ENCODE measurements at regions not wholly inside any gene's neighbourhood (a gene's known extent, or its start where the extent isn't known, plus 50 kb on each side); places are given as distances from the start of the nearest gene placed in this dataset.
A peak's percentile ranks its signal among the peaks of the same experiment; 100 is the strongest.

GRCh38 chr1:90591355-90591969 is 125.6 kb downstream of the BARHL2 start:
- no peak overlapping the region for H3K4me3 ChIP-seq
- H3K4me1 ChIP-seq = peaks cover 0 to 13% (median 3%) of the 10 kb centered on the region in 4 donors
- H3K27ac ChIP-seq = no peak overlapping the region
- H3K9me3 ChIP-seq = peaks cover 2 to 8% of the 10 kb centered on the region in 2 donors
- WGBS, 2 donors (ENCODE audit: low coverage in 1 of 2) = 74% methylated on average over 8 of the region's 8 CpGs; no CpG with 5 or more reads in 1 of the 2 donors
- TF ChIP-seq EP300 (IDR thresholded peaks at IDR 0.05; ENCODE audit: low read depth) = no peak
- no peak for TF ChIP-seq POLR2A (IDR thresholded peaks at IDR 0.05)
- no peak for TF ChIP-seq POLR2AphosphoS5 (IDR thresholded peaks at IDR 0.05)
- TF ChIP-seq, protein P1, sequence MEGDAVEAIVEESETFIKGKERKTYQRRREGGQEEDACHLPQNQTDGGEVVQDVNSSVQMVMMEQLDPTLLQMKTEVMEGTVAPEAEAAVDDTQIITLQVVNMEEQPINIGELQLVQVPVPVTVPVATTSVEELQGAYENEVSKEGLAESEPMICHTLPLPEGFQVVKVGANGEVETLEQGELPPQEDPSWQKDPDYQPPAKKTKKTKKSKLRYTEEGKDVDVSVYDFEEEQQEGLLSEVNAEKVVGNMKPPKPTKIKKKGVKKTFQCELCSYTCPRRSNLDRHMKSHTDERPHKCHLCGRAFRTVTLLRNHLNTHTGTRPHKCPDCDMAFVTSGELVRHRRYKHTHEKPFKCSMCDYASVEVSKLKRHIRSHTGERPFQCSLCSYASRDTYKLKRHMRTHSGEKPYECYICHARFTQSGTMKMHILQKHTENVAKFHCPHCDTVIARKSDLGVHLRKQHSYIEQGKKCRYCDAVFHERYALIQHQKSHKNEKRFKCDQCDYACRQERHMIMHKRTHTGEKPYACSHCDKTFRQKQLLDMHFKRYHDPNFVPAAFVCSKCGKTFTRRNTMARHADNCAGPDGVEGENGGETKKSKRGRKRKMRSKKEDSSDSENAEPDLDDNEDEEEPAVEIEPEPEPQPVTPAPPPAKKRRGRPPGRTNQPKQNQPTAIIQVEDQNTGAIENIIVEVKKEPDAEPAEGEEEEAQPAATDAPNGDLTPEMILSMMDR (IDR thresholded peaks at IDR 0.05) = no peak
- intact Hi-C loops (cut with DNase I; ENCODE audit: low total_unique reads) (no loop called here), in situ Hi-C loops (cut with MboI; ENCODE audit: low pct_ligation_motif_present in 1 of 4, low pct_unique_long_range_greater_than_20kb in 1 of 4, low sequenced_read_pairs in 3 of 4) (loop anchor here in 3 of 4 donors (25.0 kb wide), 3 partner anchors 371 to 571 kb away; no protein-coding TSS in a partner anchor)
- H3K27me3 ChIP-seq = no peaks in the 10 kb centered on the region
- no peaks in the 10 kb centered on the region for H3K36me3 ChIP-seq
- no peak for DNase-seq

GRCh38 chr1:90580176-90580575 is 136.9 kb downstream of the BARHL2 start:
- 34 to 51% methylated on average over 3 of the region's 3 CpGs for WGBS, 2 donors (ENCODE audit: low coverage in 1 of 2)
- Histone ChIP-seq H3K9me3 (no peaks in the 10 kb centered on the region), H3K27ac (no peak overlapping the region), H3K4me1 (peaks cover 0 to 5% (median 0%) of the 10 kb centered on the region in 4 donors), H3K27me3 (no peaks in the 10 kb centered on the region), H3K4me3 (no peak overlapping the region), H3K36me3 (no peaks in the 10 kb centered on the region)
- in situ Hi-C loops (cut with MboI; ENCODE audit: low pct_ligation_motif_present in 1 of 4, low pct_unique_long_range_greater_than_20kb in 1 of 4, low sequenced_read_pairs in 3 of 4) = loop anchor here in 3 of 4 donors (25.0 kb wide), 3 partner anchors 382 to 582 kb away; no protein-coding TSS in a partner anchor
- peak; percentile 65 for DNase-seq
- no peak for TF ChIP-seq POLR2A (IDR thresholded peaks at IDR 0.05)
- TF ChIP-seq, protein P1 (IDR thresholded peaks at IDR 0.05) = peak in 1 of 5 experiments; percentile 3
- TF ChIP-seq POLR2AphosphoS5 (IDR thresholded peaks at IDR 0.05) = no peak
- TF ChIP-seq EP300 (IDR thresholded peaks at IDR 0.05; ENCODE audit: low read depth) = no peak
- intact Hi-C loops (cut with DNase I; ENCODE audit: low total_unique reads) = no loop called here

GRCh38 chr1:90579212-90579802 is 137.8 kb downstream of the BARHL2 start:
- no peaks in the 10 kb centered on the region for H3K9me3 ChIP-seq
- peaks cover 0 to 5% (median 0%) of the 10 kb centered on the region in 4 donors for H3K4me1 ChIP-seq
- no peaks in the 10 kb centered on the region for H3K36me3 ChIP-seq
- 30 to 49% methylated on average over 3 of the region's 3 CpGs for WGBS, 2 donors (ENCODE audit: low coverage in 1 of 2)
- DNase-seq = no peak
- TF ChIP-seq EP300 (IDR thresholded peaks at IDR 0.05; ENCODE audit: low read depth) (no peak), POLR2AphosphoS5 (IDR thresholded peaks at IDR 0.05) (no peak), POLR2A (IDR thresholded peaks at IDR 0.05) (no peak)
- TF ChIP-seq, protein P1 (IDR thresholded peaks at IDR 0.05) = peak; percentile 41 to 65 (median 60)
- H3K27ac ChIP-seq = no peak overlapping the region
- intact Hi-C loops (cut with DNase I; ENCODE audit: low total_unique reads) = loop anchor here (5.0 kb wide), 1 partner anchor 588 kb away; no protein-coding TSS in a partner anchor
- H3K27me3 ChIP-seq = no peaks in the 10 kb centered on the region
- H3K4me3 ChIP-seq = no peak overlapping the region
- in situ Hi-C loops (cut with MboI; ENCODE audit: low pct_ligation_motif_present in 1 of 4, low pct_unique_long_range_greater_than_20kb in 1 of 4, low sequenced_read_pairs in 3 of 4) = loop anchor here in 3 of 4 donors (25.0 kb wide), 3 partner anchors 383 to 583 kb away; no protein-coding TSS in a partner anchor

DNA sequence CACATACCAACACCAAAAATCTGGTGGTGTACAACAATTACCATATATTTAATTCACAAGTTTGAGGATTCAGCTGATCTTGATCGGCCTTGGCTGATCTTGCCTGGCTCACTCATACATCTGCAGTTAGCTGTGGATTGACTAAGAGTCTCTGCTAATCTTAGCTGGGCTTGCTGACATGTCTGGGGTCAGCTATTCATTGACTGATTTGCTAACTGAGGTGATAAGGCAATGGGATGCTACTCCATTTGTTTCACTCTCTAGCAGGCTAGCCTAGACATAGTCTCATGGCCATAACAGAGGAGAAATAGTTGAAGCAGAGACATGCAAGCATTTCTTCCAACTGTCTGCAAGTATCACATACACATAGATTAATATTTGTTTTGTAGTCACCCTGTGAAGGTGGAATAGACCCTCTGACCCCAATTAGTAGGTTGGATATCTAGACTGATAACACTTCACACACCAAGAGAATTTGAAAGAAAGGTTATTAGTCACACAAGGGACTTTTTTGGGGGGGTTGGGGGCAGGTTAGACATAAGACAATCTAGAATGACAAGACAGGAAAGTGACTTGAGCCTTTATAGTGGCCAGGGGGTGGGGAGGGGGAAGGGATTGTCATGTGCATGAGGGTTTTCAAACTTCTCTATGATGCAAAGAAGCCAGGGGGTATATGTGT is 142.3 kb downstream of the BARHL2 start:
- no peak overlapping the region for H3K27ac ChIP-seq
- no peaks in the 10 kb centered on the region for H3K27me3 ChIP-seq
- no peak overlapping the region for H3K4me3 ChIP-seq
- no peak for DNase-seq
- TF ChIP-seq EP300 (IDR thresholded peaks at IDR 0.05; ENCODE audit: low read depth) (no peak), POLR2A (IDR thresholded peaks at IDR 0.05) (no peak), POLR2AphosphoS5 (IDR thresholded peaks at IDR 0.05) (no peak)
- TF ChIP-seq, protein P1 (IDR thresholded peaks at IDR 0.05) = no peak
- no peaks in the 10 kb centered on the region for H3K9me3 ChIP-seq
- no peaks in the 10 kb centered on the region for H3K36me3 ChIP-seq
- intact Hi-C loops (cut with DNase I; ENCODE audit: low total_unique reads) = loop anchor here (5.0 kb wide), 1 partner anchor 592 kb away; no protein-coding TSS in a partner anchor
- in situ Hi-C loops (cut with MboI; ENCODE audit: low pct_ligation_motif_present in 1 of 4, low pct_unique_long_range_greater_than_20kb in 1 of 4, low sequenced_read_pairs in 3 of 4) = loop anchor here in 3 of 4 donors (25.0 kb wide), 3 partner anchors 387 to 587 kb away; no protein-coding TSS in a partner anchor
- peaks cover 0 to 3% (median 0%) of the 10 kb centered on the region in 4 donors for H3K4me1 ChIP-seq
- WGBS, 2 donors (ENCODE audit: low coverage in 1 of 2) = 92% methylated on average over 1 of the region's 1 CpG; no CpG with 5 or more reads in 1 of the 2 donors

Data from transverse colon (tissue), 4 donors.